ENCODE measurements at regions not wholly inside any gene's neighbourhood (a gene's known extent, or its start where the extent isn't known, plus 50 kb on each side); places are given as distances from the start of the nearest gene placed in this dataset.

DNA sequence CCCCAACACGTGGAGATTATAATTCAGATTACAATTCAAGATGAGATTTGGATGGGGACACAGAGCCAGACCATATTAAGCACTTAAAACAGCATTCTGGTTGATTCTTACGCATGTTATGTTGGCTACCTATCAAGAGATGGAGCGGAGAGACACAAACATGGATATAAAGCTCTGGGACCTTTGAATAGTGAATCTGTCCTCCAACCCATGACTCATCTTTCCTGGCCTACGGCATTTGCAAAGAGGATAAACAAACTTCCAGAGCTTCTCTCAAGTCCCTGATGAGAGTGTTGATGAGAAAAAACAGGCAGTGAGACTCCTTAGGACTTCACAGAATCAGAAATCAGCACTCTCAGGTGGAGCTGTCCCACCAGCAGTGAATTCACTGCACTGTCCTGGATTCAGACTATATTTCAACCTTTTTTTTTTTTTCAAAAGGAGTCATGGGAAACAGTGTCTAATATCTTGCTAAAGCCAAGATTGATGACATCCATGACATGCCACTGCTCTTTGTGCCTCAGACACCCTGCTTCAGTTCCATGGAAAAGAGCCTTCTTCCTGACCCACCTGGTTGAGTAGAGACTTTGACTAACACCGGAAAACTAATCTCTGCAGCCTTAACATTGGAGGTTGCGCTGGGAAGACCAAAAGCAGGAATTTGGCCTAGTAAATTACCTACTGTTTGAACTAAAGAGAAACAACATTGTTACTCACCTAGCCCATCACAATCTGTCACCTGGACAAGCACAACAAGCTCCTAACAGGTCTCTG lies 62.1 kb upstream of the NPAS2 start:
- DNase-seq (ENCODE audit: low read depth in 2 of 3, low spot score in 2 of 3): no peak

GRCh38 chr2:100759901-100760300 lies 60.0 kb upstream of the NPAS2 start:
- DNase-seq (ENCODE audit: low read depth in 2 of 3, low spot score in 2 of 3): no peak

DNA sequence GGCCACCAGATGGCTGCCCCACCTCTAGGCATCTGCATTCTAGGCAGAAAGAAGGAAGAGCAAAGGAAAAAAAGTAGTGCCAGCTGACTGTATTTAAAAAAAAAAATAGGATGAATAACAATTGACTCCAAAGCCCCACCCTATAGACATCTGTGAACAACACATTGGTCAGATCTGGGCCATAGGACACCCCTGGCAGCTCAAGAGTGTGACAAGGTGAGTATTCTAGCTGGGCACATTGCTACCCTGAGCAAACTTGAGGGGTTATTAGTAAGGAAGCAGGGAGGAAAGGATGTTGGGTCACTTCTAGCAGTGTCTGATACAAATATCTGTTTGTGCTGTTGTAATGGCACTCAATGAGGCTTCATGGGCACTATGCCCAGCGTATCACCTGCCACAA lies 58.6 kb upstream of the NPAS2 start:
- no peak for DNase-seq (ENCODE audit: low read depth in 2 of 3, low spot score in 2 of 3)

GRCh38 chr2:100764430-100764829 lies 55.5 kb upstream of the NPAS2 start:
- DNase-seq (ENCODE audit: low read depth in 2 of 3, low spot score in 2 of 3): no peak

GRCh38 chr2:100765481-100765880 lies 54.5 kb upstream of the NPAS2 start:
- DNase-seq (ENCODE audit: low read depth in 2 of 3, low spot score in 2 of 3): no peak

DNA sequence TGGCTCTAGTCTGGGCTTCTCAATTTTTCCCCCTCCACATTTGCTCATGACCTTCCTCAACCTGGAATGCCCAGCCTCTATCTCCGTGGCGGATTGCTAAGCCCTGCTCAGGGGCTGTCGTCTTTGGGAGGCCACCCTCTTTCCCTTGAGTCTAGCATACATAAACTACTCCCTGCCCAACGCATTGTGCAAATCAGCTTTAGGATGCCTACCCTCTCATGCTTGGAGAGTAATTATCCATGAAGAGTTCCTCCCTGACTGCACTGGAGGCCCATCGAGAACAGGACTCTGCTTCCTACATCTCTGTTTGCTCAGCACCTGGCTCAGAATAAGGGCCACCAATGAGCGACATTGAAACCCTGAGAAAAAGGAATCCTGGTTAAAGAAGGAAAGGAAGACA lies 53.7 kb upstream of the NPAS2 start:
- DNase-seq (ENCODE audit: low read depth in 2 of 3, low spot score in 2 of 3): no peak

- DNase-seq (ENCODE audit: low read depth in 2 of 3, low spot score in 2 of 3): no peak
These were observed 53.1 kb upstream of the NPAS2 start for GRCh38 chr2:100766806-100767205.

DNA sequence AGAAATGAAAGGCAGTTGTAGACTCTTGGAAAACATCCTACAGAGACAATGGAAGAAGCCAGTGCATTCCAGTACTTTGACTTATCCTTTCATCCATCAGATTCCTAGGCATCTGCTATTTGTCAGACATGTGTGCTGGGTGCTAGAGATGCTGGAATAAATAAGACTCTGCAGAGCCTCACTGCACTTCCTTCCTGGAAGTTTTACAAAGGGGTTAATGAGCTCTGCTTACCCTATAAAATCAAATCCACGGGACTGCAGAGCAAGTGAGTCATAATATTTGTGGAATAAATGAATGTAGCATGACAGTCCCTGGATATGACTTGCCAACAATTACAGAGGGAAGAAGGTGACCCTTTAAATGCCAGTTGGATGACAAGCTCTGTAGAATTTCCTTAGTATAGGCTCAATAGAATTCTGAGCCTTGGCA lies 52.7 kb upstream of the NPAS2 start:
- no peak for DNase-seq (ENCODE audit: low read depth in 2 of 3, low spot score in 2 of 3)

- no peak for DNase-seq (ENCODE audit: low read depth in 2 of 3, low spot score in 2 of 3)
These were observed 51.8 kb upstream of the NPAS2 start for GRCh38 chr2:100767810-100768806.

All from hematopoietic multipotent progenitor cell (in vitro differentiated cells).